Left ventricle myocardium inferior (tissue), 1 donor: ENCODE measurements at regions not wholly inside any gene's neighbourhood (a gene's known extent, or its start where the extent isn't known, plus 50 kb on each side); places are given as distances from the start of the nearest gene placed in this dataset.
"Not testable (repeated sequence)": the region's sequence is repeated elsewhere in the genome, so short reads cannot be mapped to it uniquely, and the experiment has no call there.

Experiments used
- DNase-seq: peaks from one replicate; pipeline ENCODE4 v3.0.0-alpha.2; 2020
- H3K27ac ChIP-seq: fragments of 200-600 bp; replicated peaks from 2 replicates; pipeline ENCODE4 v1.8.0; 2021
- H3K27me3 ChIP-seq: fragments of 200-600 bp; 2 replicates; pipeline ENCODE4 v1.8.0; 2021; ENCODE audit warnings: low read depth
- H3K36me3 ChIP-seq: fragments of 200-600 bp; 2 replicates; pipeline ENCODE4 v1.8.0; 2021
- H3K4me1 ChIP-seq: fragments of 200-600 bp; 2 replicates; pipeline ENCODE4 v1.8.0; 2021
- H3K4me3 ChIP-seq: fragments of 200-600 bp; 2 replicates; pipeline ENCODE4 v1.8.0; 2021; ENCODE audit warnings: mild to moderate bottlenecking, moderate library complexity
- H3K9me3 ChIP-seq: fragments of 200-600 bp; replicated peaks from 2 replicates; pipeline ENCODE4 v1.8.0; 2021
- intact Hi-C: fragments of 100-400 bp; cut with micrococcal nuclease; formaldehyde crosslinking; loops from one replicate; pipeline ENCODE4 v1.11.0; 2022
- TF ChIP-seq, protein P1 (sequence below): fragments of 200-600 bp; IDR thresholded peaks from 2 replicates; pipeline ENCODE4 v1.8.0; 2021; ENCODE audit warnings: antibody characterized with exemption, mild to moderate bottlenecking, borderline replicate concordance
- donor health status: DM: no; HTN: yes; CAD: no; lungs with severe emphysema.

DNA sequence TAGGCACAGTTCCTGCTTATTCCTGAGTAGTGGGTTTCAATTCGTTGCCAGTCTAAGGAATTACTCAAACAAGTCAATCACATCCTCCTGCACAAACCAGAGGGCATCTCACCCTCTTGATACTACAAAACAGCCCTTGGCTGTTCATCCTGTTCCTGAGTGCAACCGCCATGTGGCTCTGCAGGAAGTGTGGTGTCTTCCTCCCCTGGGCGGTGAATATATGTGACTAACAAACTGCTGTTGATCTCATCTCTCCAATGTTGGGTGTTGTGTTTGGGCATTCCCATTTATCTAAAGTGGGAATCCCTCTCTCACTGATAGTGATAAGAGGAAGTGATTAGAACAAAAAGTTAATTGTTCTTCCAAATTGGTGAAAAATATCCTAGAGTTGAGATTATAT, 163.0 kb downstream of the TBX18 start:
- H3K27ac ChIP-seq = no peak overlapping the region
- intact Hi-C loops = no loop called here
- no peak for DNase-seq
- H3K27me3 ChIP-seq = no peaks in the 10 kb centered on the region
- no peaks in the 10 kb centered on the region for H3K36me3 ChIP-seq
- no peaks in the 10 kb centered on the region for H3K4me1 ChIP-seq
- TF ChIP-seq, protein P1, sequence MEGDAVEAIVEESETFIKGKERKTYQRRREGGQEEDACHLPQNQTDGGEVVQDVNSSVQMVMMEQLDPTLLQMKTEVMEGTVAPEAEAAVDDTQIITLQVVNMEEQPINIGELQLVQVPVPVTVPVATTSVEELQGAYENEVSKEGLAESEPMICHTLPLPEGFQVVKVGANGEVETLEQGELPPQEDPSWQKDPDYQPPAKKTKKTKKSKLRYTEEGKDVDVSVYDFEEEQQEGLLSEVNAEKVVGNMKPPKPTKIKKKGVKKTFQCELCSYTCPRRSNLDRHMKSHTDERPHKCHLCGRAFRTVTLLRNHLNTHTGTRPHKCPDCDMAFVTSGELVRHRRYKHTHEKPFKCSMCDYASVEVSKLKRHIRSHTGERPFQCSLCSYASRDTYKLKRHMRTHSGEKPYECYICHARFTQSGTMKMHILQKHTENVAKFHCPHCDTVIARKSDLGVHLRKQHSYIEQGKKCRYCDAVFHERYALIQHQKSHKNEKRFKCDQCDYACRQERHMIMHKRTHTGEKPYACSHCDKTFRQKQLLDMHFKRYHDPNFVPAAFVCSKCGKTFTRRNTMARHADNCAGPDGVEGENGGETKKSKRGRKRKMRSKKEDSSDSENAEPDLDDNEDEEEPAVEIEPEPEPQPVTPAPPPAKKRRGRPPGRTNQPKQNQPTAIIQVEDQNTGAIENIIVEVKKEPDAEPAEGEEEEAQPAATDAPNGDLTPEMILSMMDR = no peak
- no peaks in the 10 kb centered on the region for H3K9me3 ChIP-seq
- H3K4me3 ChIP-seq = no peak overlapping the region

DNA sequence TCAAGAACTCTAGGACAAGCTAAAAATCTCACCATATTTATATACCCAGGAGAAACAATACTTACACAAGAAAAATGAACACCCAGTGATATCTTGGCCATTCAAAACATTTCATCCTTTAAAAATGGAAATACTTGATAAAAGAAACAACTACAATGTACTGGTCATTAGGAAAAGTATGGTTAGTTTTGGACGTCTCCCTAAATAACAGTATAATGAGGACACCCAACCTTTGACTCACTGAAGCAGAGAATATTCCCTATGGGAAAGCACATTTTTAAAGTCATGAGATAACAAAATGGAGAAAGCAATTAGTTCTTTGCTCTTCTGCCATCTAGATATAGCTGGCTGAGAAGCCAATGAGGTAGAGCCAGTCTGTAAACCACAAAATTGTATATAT, 164.4 kb downstream of the TBX18 start:
- Histone ChIP-seq H3K9me3 (no peaks in the 10 kb centered on the region), H3K36me3 (no peaks in the 10 kb centered on the region), H3K4me1 (no peaks in the 10 kb centered on the region), H3K27me3 (no peaks in the 10 kb centered on the region), H3K4me3 (no peak overlapping the region), H3K27ac (no peak overlapping the region)
- TF ChIP-seq, protein P1 = no peak
- intact Hi-C loops = no loop called here
- DNase-seq = no peak

DNA sequence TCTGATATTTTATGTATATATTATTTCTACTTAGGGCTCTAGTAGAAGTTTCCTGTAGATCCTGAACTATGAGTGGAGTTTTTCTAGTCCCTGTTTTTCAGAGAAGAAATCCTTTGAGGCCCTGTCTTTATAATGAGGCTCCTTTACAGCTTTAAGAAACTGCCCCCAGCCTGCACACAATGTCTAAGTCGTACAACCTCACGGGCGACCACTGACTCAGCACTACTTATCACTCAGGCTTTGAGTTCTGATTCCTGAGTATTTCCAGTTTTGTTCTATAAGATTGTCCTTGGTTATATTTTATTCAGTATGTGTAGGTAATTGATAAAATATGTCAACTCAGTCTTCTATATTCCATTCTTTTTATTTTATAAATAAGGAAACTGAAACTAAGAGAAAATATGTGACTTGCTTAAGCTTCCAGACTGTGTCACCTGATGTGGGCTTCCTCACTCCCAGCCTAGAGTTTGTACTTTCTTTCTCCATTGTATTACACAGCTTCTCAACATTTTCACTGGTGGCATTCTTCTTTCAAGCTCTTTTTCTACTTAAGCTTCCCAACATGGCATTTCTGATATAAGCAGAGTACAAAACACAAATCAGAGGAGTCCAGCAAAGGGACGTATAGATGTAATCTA, 167.0 kb downstream of the TBX18 start:
- Histone ChIP-seq H3K36me3 (no peaks in the 10 kb centered on the region), H3K9me3 (peaks cover 4% of the 10 kb centered on the region), H3K4me1 (no peaks in the 10 kb centered on the region), H3K4me3 (no peak overlapping the region), H3K27me3 (no peaks in the 10 kb centered on the region), H3K27ac (no peak overlapping the region)
- TF ChIP-seq, protein P1 = no peak
- no peak for DNase-seq
- intact Hi-C loops = no loop called here

DNA sequence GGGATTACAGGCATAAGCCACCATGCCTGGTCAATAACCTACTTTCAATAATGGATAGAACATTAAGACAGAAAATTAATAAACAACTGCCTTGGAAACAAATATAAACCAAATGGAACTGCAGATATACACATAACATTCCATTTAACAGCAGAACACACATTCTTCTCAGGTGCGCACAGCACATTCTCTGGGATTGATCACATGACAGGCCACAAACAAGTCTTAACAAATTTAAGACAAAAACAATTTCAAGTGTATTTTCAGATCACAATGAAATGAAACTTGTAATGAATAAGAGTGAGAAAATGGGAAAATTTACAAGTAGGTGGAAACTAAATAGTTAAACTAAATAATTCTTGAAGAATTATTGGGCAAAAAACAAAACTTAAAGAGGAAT, 167.9 kb downstream of the TBX18 start:
- intact Hi-C loops = no loop called here
- H3K9me3 ChIP-seq = peaks cover 13% of the 10 kb centered on the region
- H3K4me3 ChIP-seq = no peak overlapping the region
- H3K27me3 ChIP-seq = no peaks in the 10 kb centered on the region
- no peak for DNase-seq
- H3K36me3 ChIP-seq = no peaks in the 10 kb centered on the region
- H3K4me1 ChIP-seq = no peaks in the 10 kb centered on the region
- H3K27ac ChIP-seq = no peak overlapping the region
- TF ChIP-seq, protein P1 = no peak

DNA sequence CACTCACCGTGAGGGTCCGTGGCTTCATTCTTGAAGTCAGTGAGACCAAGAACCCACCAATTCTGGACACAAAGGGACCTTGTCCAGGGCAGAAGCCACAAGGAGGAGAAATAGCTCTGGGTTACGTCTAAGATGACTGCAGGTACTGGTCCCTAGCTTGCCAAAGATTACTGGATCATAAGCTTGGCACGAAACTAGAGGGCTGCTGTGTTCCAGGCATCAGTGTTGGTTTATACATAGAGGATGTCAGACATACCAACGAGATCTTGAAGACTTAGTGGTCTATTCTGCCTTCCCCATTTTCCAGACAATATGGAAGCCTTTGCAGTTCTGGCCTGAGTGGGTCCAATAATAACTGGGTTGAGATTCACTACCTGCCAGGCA, 175.7 kb downstream of the TBX18 start:
- Histone ChIP-seq H3K4me1 (no peaks in the 10 kb centered on the region), H3K36me3 (no peaks in the 10 kb centered on the region), H3K27ac (no peak overlapping the region), H3K4me3 (no peak overlapping the region), H3K9me3 (peaks cover 18% of the 10 kb centered on the region), H3K27me3 (no peaks in the 10 kb centered on the region)
- intact Hi-C loops = no loop called here
- TF ChIP-seq, protein P1 = no peak
- DNase-seq = no peak

DNA sequence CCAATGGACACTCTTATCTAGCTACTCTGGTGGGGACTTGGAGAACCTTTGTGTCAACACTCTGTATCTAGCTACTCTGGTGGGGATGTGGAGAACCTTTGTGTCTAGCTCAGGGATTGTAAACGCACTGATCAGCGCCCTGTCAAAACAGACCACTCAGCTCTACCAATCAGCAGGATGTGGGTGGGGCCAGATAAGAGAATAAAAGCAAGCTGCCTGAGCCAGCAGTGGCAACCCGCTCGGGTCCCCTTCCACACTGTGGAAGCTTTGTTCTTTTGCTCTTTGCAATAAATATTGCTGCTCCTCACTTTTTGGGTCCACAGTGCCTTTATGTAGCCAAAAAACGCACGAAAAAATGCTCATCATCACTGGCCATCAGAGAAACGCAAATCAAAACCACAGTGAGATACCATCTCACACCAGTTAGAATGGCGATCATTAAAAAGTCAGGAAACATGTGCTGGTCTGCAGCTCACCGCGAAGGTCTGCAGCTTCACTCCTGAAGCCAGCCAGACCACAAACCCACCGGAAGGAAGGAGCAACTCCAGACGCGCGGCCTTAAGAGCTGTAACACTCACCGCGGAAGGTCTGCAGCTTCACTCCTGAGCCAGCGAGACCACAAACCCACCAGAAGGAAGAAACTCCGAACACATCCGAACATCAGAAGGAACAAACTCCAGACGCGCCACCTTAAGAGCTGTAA, 176.3 kb downstream of the TBX18 start:
- H3K4me1 ChIP-seq, H3K36me3 ChIP-seq, DNase-seq, intact Hi-C loops, H3K27ac ChIP-seq, H3K4me3 ChIP-seq, H3K27me3 ChIP-seq: not testable (repeated sequence)
- peaks cover 18% of the 10 kb centered on the region for H3K9me3 ChIP-seq

DNA sequence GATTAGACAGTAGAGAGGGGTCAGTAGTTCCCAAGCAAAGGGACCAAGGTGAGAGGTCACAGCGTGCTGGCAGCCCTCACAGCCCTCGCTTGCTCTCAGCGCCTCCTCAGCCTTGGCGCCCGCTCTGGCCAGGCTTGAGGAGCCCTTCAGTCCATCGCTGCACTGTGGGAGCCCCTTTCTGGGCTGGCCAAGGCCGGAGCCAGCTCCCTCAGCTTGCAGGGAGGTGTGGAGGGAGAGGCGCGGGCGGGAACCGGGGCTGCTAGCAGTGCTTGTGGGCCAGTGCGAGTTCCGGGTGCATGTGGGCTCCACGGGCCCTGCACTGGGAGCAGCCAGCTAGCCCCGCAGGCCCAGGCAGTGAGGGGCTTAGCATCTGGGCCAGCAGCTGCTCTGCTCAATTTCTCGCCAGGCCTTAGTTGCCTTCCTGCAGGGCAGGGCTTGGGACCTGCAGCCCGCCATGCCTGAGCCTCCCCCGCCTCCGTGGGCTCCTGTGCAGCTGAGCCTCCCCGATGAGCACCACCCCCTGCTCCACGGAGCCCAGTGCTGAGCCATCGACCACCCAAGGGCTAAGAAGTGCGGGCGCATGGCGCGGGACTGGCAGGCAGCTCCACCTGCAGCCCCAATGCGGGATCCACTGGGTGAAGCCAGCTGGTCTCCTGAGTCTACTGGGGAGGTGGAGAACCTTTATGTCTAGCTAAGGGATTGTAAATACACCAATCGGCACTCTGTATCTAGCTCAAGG, 177.0 kb downstream of the TBX18 start:
- H3K36me3 ChIP-seq, H3K27ac ChIP-seq, H3K4me3 ChIP-seq, DNase-seq, H3K27me3 ChIP-seq, intact Hi-C loops, H3K4me1 ChIP-seq: not testable (repeated sequence)
- peaks cover 14% of the 10 kb centered on the region for H3K9me3 ChIP-seq
